Panc1 (cell line): ENCODE measurements at regions not wholly inside any gene's neighbourhood (a gene's known extent, or its start where the extent isn't known, plus 50 kb on each side); places are given as distances from the start of the nearest gene placed in this dataset.

ENCODE experiments used
- ATAC-seq: fragments of 200-7000 bp; cut with Tn5 transposase; 2 replicates; pipeline ENCODE4 v1.9.1; 2020; ENCODE audit warnings: mild to moderate bottlenecking, moderate library complexity
- BruUV-seq: library from RNA; stranded (reverse); fragments of 400-500 nt; replicated peaks from 2 replicates; lab custom pipeline; 2021; lab: Mats Ljungman, UMichigan
- CTCF ChIA-PET: fragments of 300-600 bp; sonication (Branson Sonifier 250); formaldehyde crosslinking; loops from one replicate; lab custom pipeline; 2022; ENCODE audit warnings: antibody characterized with exemption; lab: Charles Lee
- POLR2A ChIA-PET: fragments of 300-600 bp; sonication (Branson Sonifier 250); formaldehyde crosslinking; loops from one replicate; lab custom pipeline; 2022; ENCODE audit warnings: antibody characterized with exemption; lab: Charles Lee
- DNase-seq: peaks from one replicate; pipeline ENCODE4 v3.0.0-alpha.2; 2010; ENCODE audit warnings: low read depth, low spot score
- H3K27ac ChIP-seq: 2 replicates; pipeline ENCODE4 v1.5.1; 2011; ENCODE audit warnings: mild to moderate bottlenecking, low read length, inconsistent platforms
- H3K27me3 ChIP-seq: fragments of 200-500 bp; sonication (Bioruptor generic); 2 replicates; pipeline ENCODE4 v1.6.0; 2014; ENCODE audit warnings: low read length, inconsistent platforms; ENCODE audit not compliant: control insufficient read depth, insufficient read depth
- H3K36me3 ChIP-seq: fragments of 200-500 bp; sonication (Bioruptor generic); 2 replicates; pipeline ENCODE4 v1.5.1; 2014; ENCODE audit warnings: inconsistent platforms, mild to moderate bottlenecking, low read length, moderate library complexity; ENCODE audit not compliant: control insufficient read depth, insufficient read depth
- H3K4me1 ChIP-seq: 2 replicates; pipeline ENCODE4 v1.5.1; 2011; ENCODE audit warnings: inconsistent platforms, mild to moderate bottlenecking, low read length, moderate library complexity; ENCODE audit not compliant: control insufficient read depth, insufficient read depth
- H3K4me3 ChIP-seq, 2 experiments: 2 replicates each; pipeline ENCODE4 v1.5.1; 2011 to 2012; ENCODE audit warnings: low read depth in 2 of 2, low read length in 2 of 2, mild to moderate bottlenecking in 2 of 2, inconsistent platforms in 1 of 2, moderate library complexity in 1 of 2
- H3K9me3 ChIP-seq: fragments of 200-500 bp; sonication (Bioruptor generic); 2 replicates; pipeline ENCODE4 v1.5.1; 2014; ENCODE audit warnings: low read depth, mild to moderate bottlenecking, inconsistent platforms, low read length, moderate library complexity; ENCODE audit not compliant: control insufficient read depth, insufficient read depth
- CTCF ChIP-seq: fragments of 450-650 bp; IDR thresholded peaks from 2 replicates; pipeline ENCODE4 v1.5.1; 2017; ENCODE audit warnings: mild to moderate bottlenecking
- POLR2AphosphoS5 ChIP-seq: IDR thresholded peaks from 2 replicates; pipeline ENCODE4 v1.6.1; 2012; ENCODE audit warnings: mild to moderate bottlenecking, low read depth, low read length, moderate library complexity
- SIN3A ChIP-seq: IDR thresholded peaks from 2 replicates; pipeline ENCODE4 v1.6.1; 2012; ENCODE audit warnings: low read depth, mild to moderate bottlenecking, low read length, moderate library complexity, borderline replicate concordance; ENCODE audit not compliant: insufficient read depth
- TCF7L2 ChIP-seq: IDR thresholded peaks from 2 replicates; pipeline ENCODE4 v1.6.1; 2011; ENCODE audit warnings: mild to moderate bottlenecking, low read depth, low read length, inconsistent platforms
- in situ Hi-C: cut with HindIII; loops from 2 replicates; pipeline ENCODE4 v1.10.0; 2016; ENCODE audit warnings: low sequenced_read_pairs, low pct_unique_long_range_greater_than_20kb
- intact Hi-C: fragments of 100-400 bp; cut with micrococcal nuclease; formaldehyde crosslinking; loops from one replicate; pipeline ENCODE4 v1.10.0; 2022; ENCODE audit not compliant: unreplicated experiment
- TF ChIP-seq, protein P1 (sequence below), 2 experiments: IDR thresholded peaks; 2 replicates each; pipeline ENCODE4 v1.6.1; 2011 to 2012; ENCODE audit warnings: low read depth in 2 of 2, control low read depth in 1 of 2, low read length in 1 of 2, mild to moderate bottlenecking in 1 of 2, moderate library complexity in 1 of 2; ENCODE audit not compliant: insufficient read depth in 1 of 2

- no peaks in the 10 kb centered on the region for H3K9me3 ChIP-seq
- BruUV-seq = no TSS peak
- H3K27me3 ChIP-seq = no peaks in the 10 kb centered on the region
- in situ Hi-C loops = no loop called here
- no peak overlapping the region for H3K27ac ChIP-seq
- intact Hi-C loops = no loop called here
- TF ChIP-seq, protein P1, sequence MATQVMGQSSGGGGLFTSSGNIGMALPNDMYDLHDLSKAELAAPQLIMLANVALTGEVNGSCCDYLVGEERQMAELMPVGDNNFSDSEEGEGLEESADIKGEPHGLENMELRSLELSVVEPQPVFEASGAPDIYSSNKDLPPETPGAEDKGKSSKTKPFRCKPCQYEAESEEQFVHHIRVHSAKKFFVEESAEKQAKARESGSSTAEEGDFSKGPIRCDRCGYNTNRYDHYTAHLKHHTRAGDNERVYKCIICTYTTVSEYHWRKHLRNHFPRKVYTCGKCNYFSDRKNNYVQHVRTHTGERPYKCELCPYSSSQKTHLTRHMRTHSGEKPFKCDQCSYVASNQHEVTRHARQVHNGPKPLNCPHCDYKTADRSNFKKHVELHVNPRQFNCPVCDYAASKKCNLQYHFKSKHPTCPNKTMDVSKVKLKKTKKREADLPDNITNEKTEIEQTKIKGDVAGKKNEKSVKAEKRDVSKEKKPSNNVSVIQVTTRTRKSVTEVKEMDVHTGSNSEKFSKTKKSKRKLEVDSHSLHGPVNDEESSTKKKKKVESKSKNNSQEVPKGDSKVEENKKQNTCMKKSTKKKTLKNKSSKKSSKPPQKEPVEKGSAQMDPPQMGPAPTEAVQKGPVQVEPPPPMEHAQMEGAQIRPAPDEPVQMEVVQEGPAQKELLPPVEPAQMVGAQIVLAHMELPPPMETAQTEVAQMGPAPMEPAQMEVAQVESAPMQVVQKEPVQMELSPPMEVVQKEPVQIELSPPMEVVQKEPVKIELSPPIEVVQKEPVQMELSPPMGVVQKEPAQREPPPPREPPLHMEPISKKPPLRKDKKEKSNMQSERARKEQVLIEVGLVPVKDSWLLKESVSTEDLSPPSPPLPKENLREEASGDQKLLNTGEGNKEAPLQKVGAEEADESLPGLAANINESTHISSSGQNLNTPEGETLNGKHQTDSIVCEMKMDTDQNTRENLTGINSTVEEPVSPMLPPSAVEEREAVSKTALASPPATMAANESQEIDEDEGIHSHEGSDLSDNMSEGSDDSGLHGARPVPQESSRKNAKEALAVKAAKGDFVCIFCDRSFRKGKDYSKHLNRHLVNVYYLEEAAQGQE (IDR thresholded peaks at IDR 0.05; ENCODE audit: insufficient read depth in 1 of 2, low read depth in 2 of 2, low read length in 1 of 2) = no peak
- TF ChIP-seq SIN3A (no peak), TCF7L2 (no peak), CTCF (no peak), POLR2AphosphoS5 (no peak)
- DNase-seq (no peak), ATAC-seq (no peak)
- ChIA-PET CTCF (no interaction called here), POLR2A (no interaction called here)
- H3K4me3 ChIP-seq = no peak overlapping the region
- H3K36me3 ChIP-seq = no peaks in the 10 kb centered on the region
- H3K4me1 ChIP-seq = no peaks in the 10 kb centered on the region
Observed at GRCh38 chr9:21744841-21745240, 57.6 kb upstream of the MTAP start.

- ChIA-PET CTCF (no interaction called here), POLR2A (no interaction called here)
- no TSS peak for BruUV-seq
- in situ Hi-C loops = no loop called here
- intact Hi-C loops = no loop called here
- ATAC-seq = no peak
- no peaks in the 10 kb centered on the region for H3K27me3 ChIP-seq
- DNase-seq = no peak
- H3K9me3 ChIP-seq = no peaks in the 10 kb centered on the region
- H3K4me3 ChIP-seq = no peak overlapping the region
- no peak overlapping the region for H3K27ac ChIP-seq
- H3K36me3 ChIP-seq = no peaks in the 10 kb centered on the region
- TF ChIP-seq TCF7L2 = no peak
- H3K4me1 ChIP-seq = no peaks in the 10 kb centered on the region
Observed at GRCh38 chr9:21746550-21746949, 55.9 kb upstream of the MTAP start.

DNA sequence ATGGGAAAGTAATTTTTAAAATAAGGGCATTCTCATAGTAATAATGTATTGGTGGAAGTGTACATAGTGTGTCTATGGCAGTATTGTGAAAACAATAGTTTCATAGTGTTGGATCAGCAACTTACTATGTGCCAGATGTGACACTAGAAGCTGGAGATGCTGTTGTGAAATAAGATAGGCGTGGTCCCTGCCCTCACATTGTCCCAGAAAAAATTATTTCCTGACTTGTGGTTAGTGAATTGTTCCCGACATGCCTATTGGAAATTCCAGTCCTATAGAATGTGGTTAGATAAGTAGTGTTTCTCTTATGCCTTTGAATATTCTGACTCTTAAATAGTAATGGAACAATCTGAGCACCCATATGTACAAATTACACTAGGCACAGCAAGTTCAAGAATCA lies 55.3 kb upstream of the MTAP start:
- in situ Hi-C loops (no loop called here), intact Hi-C loops (no loop called here)
- Histone ChIP-seq H3K27ac (no peak overlapping the region), H3K27me3 (no peaks in the 10 kb centered on the region), H3K36me3 (no peaks in the 10 kb centered on the region), H3K9me3 (no peaks in the 10 kb centered on the region), H3K4me1 (no peaks in the 10 kb centered on the region), H3K4me3 (no peak overlapping the region)
- ChIA-PET POLR2A (no interaction called here), CTCF (no interaction called here)
- no TSS peak for BruUV-seq
- no peak for DNase-seq
- ATAC-seq = no peak
- TF ChIP-seq POLR2AphosphoS5 (no peak), TCF7L2 (no peak), CTCF (no peak), SIN3A (no peak)
- TF ChIP-seq, protein P1 (IDR thresholded peaks at IDR 0.05; ENCODE audit: insufficient read depth in 1 of 2, low read depth in 2 of 2, low read length in 1 of 2) = no peak
